ENCODE measurements at regions not wholly inside any gene's neighbourhood (a gene's known extent, or its start where the extent isn't known, plus 50 kb on each side); places are given as distances from the start of the nearest gene placed in this dataset.

- TF ChIP-seq CTCF (IDR thresholded peaks at IDR 0.05) (no peak), TAF1 (IDR thresholded peaks at IDR 0.05; ENCODE audit: borderline replicate concordance, low read depth, low read length) (no peak), GABPA (IDR thresholded peaks at IDR 0.05; ENCODE audit: low read depth) (no peak), SMC3 (IDR thresholded peaks at IDR 0.05; ENCODE audit: low read depth, low read length) (no peak), POLR2AphosphoS5 (IDR thresholded peaks at IDR 0.05; ENCODE audit: low read depth, low read length) (no peak), RAD21 (IDR thresholded peaks at IDR 0.05; ENCODE audit: low read length) (no peak), REST (IDR thresholded peaks at IDR 0.05; ENCODE audit: low read depth, low read length) (no peak)
Measured at GRCh38 chr11:91397134-91397468, 827.5 kb upstream of the FAT3 start.

Data from SK-N-SH (cell line).